SW 1271 (cell line): ENCODE measurements at regions not wholly inside any gene's neighbourhood (a gene's known extent, or its start where the extent isn't known, plus 50 kb on each side); places are given as distances from the start of the nearest gene placed in this dataset.
"Not testable (repeated sequence)": the region's sequence is repeated elsewhere in the genome, so short reads cannot be mapped to it uniquely, and the experiment has no call there.

ENCODE experiments used
- DNase-seq, 2 experiments: peaks; one replicate each; lab custom pipeline; 2025; lab: John Stamatoyannopoulos, UW

DNA sequence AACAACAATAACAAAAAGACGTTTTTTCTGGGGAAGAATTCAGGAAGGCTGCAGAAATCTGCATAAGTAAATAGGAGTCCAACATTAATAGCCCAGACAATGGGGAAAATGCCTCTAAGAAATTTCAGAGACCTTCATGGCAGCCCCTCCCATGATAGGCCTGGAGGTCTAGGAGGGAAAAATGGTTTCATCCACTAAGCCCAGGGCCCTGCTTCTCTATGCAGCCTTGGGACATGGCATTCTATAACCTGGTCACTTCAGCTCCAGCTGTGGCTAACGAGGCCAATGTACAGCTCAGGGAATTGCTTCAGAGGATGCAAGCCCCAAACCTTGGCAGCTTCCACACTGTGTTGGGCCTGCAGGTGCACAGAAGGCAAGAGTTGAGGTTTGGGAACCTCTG is 125.6 kb upstream of the GMNC start:
- no peak for DNase-seq

DNA sequence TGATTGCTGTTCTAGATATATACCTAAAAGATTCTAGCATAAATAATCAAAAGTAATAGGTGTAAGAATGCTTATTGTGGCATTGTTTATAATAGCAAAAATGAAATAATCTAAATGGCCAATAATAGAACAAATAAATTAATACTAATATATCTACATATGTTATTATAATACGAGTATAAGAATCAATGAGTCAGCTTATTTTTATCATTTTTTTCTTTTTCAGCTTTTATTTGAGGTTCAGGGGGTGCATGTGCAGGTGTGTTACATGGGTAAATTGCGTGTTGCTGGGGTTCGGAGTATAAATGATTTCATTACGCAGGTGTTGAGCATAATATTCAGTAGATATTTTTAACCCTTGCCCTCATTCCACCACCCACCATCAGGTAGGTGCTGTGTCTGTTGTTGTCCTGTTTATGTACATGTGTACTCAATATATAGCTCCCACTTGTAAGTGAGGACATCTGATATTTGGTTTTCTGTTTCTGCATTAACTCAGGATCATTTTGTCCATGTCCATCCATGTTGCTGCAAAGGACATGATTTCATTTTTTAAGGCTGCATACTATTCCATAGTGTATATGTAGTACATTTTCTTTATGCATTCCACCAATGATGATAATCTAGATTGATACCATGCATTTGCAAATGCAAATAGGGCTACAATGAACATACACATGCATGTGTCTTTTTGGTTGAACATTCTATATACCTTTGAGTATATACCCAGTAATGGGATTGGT is 122.2 kb upstream of the GMNC start:
- DNase-seq = no peak

DNA sequence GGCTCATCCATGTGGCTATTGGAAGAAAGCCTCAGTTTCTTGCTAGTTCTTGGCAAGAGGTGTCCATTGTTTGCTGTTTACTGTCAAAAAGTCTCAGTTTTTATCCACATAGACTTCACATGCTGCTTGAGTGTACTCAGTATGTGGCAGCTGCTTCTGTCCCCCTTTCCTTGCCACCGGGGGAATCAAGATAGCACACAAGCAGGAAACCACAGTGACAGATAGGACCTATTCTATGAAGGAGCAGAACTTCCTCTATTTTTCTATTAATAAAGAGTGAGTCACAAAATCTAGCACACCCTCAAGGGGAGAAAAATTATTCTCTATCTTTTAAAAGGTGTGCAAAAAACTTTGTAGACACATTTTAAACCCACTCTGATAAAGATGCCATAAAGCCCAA is 121.4 kb upstream of the GMNC start:
- DNase-seq = no peak

DNA sequence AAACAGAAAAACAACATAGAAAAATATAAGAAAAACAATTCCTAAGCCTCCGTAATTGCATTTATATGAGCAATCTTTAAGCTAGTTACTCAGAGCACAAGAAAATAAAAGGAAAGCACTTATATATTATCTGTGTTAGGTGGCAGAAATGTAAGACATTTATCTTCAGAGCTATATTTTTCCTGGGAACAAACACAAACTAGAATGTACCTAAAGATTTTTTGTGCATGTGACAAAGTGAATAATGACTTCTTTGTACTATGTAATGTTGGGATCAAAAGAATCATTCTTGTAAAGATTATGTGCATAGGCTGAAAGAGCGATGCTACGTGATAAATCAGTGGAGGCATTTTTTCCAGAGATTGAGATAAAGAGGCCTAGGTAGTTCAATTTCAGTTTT is 111.3 kb upstream of the GMNC start:
- DNase-seq = no peak

DNA sequence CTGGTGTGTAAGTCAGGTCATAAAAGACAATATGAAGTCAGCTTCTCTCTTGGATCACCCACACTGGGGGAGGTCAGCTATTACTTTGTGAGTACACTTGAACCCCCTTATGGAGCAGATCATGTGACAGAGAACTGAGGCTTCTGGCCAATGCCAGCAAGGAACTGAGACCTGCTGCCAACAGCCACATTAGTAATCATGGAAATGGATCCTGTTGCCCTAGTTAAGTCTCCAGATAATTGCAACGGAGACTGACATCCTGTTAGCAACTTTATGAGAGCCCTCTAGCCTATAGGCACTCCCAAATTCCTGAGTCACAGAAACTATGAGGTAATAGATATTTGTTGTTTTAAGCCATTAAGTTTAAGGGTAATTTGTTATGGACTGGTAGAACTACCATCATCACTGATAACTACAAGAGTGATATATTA is 110.4 kb upstream of the GMNC start:
- DNase-seq = no peak

DNA sequence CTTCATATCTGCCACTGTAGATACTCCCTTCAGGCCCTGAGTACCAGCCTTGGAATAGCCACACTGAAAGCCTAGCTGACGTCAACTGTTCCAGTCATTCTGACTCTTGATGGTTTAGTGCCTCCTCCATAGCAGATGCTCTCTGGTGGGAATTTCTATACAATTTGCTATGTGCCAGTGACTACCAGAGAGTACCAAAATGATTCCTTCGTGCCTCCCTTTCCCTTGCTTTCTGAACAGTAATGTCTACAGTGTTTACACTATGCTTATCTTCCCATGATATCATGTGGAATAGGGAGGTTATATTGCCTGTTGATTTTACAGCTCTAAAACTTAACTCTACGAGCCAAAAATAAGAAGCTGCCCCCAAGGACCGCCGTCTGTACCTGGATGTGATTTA is 109.7 kb upstream of the GMNC start:
- DNase-seq = no peak

DNA sequence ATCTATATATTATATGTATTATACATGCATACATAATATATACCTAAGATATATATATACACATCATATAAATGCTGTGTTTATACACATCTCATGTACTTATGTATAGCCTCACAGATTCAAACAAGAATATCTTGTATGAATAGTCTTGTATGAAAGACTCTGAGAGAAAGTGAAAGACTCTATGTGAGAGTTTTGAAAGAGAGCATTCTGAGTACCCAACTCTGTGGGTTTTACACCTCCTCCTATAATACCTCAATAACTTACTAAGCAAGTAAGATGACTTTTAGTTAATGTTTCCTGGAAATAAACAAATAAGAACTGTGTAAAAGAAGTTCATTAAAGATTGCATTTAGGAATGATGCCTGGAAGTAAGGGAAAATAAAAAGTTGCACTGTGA is 108.1 kb upstream of the GMNC start:
- DNase-seq = no peak

DNA sequence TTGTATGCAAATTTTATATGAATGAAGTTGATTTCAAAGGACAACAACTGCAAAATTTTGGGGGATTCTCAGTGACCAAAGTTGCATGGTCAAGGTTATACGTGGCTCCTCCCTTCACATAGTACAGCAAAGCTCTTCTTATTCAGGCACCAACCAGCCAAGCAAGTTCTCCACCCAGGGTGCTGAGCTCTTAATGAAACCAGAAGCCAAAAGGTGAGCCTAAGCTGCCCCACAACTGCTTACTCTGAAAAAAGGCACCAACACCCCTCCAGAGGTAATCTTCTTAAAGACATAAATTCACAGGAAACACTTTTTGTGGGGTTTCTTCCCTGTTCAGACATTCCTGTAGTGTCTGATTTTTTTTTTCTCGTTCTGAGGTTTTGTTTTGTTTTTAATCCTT is 106.1 kb upstream of the GMNC start:
- DNase-seq = no peak

DNA sequence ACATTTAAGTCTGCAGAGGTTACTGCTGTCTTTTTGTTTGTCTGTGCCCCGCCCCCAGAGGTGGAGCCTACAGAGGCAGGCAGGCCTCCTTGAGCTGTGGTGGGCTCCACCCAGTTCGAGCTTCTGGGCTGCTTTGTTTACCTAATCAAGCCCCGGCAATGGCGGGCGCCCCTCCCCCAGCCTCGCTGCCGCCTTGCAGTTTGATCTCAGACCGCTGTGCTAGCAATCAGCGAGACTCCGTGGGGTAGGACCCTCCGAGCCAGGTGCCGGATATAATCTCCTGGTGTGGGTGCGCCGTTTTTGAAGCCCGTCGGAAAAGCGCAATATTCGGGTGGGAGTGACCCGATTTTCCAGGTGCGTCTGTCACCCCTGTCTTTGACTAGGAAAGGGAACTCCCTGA is 102.4 kb upstream of the GMNC start:
- DNase-seq = not testable (repeated sequence)

DNA sequence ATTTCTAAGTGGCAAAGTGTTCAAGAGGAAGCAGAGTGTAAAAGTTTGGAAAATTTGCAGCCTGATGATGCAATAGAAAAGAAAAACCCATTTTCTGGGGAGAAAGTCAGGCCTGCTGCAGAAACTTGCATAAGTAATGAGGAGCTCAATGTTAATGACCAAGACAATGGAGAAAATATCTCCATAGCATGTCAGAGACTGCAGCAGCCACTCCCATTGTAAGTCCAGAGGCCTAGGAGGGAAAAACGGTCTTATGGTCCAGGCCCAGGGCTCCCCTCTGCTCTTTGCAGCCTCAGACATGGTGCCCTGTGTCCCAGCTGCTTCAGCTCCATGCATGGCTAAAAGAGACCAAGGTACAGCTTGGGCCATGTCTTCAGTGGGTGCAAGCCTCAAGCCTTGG is 96.6 kb upstream of the GMNC start:
- DNase-seq = no peak

DNA sequence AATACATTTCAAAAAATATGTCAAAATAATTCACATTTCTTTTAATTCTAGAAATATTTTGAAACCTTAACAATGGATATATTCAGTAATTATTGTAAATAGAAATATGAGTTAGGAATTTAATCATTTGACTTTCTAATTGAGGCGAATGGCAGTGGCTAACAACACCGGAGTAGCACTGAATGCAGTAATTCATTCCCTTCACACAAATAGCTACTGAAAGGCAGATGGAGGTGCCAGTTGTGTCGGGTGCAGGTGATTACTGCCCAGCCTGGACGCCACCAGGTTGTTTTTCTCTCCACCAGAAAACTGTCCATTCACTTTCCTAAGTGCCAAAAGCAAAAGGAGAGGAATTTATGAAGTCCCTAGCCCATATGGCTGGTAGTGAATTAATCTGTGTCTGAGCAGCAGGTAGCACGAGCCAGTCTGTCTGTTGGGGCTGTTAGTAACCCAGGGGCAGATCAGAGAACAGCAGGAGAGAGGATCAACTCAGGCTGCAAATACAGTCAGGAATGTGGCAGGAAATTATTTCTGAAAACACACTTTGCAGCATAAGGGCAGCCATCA is 79.3 kb upstream of the GMNC start:
- DNase-seq = no peak

DNA sequence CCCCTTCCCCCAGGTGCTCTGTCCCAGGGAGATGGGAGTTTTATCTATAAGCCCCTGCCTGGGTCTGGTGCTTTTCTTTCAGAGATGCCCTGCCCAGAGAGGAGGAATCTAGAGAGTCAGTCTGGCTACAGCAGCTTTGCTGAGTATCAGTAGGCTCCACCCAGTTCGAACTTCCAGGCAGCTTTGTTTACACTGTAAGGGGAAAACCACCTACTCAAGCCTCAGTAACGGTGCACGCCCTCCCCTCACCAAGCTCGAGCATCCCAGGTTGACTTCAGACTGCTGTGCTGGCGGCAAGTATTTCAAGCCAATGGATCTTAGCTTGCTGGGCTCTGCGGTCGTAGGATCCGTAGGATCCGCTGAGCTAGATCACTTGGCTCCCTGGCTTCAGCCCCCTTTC is 72.1 kb upstream of the GMNC start:
- DNase-seq = not testable (repeated sequence)

DNA sequence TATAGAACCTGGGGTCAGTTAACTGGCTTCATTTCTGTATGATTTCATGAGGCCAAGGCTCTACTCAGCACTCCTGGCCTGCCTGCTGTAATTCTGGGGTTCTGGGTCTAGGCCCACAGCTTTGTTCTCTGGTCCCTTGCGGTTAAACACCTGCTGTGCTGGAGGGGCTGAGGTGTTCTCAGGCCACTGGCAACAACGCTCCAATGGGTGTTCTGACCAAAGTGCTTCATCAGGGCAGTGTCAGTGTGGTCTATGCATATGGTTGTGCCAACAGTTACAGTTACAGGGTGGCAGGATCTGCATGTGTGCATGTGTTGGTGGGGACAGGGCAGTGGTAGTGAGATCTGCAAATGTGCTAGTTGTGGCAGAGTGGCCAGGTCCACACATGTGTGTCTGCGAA is 64.1 kb upstream of the GMNC start:
- DNase-seq = no peak

DNA sequence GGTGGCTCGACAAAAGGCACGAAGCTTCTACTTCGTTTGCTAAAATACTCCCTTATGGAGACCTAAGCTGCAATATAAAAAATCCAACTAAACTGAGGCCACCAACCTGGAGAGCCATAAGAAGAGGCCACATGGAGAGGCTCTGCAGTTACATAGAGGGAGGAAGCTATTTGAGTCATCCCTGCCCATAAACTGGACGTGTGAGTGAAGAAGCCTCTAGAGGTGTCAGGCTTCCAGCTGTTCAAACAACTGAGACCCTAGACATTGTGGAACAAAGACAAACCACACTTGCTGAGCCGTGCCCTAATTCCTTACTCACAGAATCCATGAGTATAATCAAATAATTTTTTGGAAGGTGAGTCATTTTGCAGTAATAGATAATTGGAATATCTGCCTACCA is 50.2 kb upstream of the GMNC start:
- DNase-seq = no peak
